Suprapubic skin (tissue), 4 donors: ENCODE measurements at regions not wholly inside any gene's neighbourhood (a gene's known extent, or its start where the extent isn't known, plus 50 kb on each side); places are given as distances from the start of the nearest gene placed in this dataset.

ENCODE experiments used
- POLR2A ChIP-seq, 2 donors: fragments of 450-650 bp; IDR thresholded peaks; one replicate each; pipeline ENCODE4 v1.6.1; 2017; ENCODE audit warnings: antibody characterized with exemption in 2 of 2, mild to moderate bottlenecking in 2 of 2, moderate library complexity in 2 of 2
- POLR2AphosphoS5 ChIP-seq, 3 donors: sonication (generic); formaldehyde crosslinking; IDR thresholded peaks; one replicate each; pipeline ENCODE4 v1.6.1; 2017; ENCODE audit warnings: antibody characterized with exemption in 3 of 3
- TF ChIP-seq, protein P1 (sequence below), 2 donors: fragments of 200-600 bp in 1 of 2; fragments of 450-650 bp in 1 of 2; sonication (generic) in 1 of 2; IDR thresholded peaks; one replicate each; pipeline ENCODE4 v1.5.1; 2016 to 2019; ENCODE audit warnings: antibody characterized with exemption in 2 of 2, mild to moderate bottlenecking in 1 of 2, moderate library complexity in 1 of 2

- no peak for TF ChIP-seq POLR2A (IDR thresholded peaks at IDR 0.05)
- TF ChIP-seq, protein P1, sequence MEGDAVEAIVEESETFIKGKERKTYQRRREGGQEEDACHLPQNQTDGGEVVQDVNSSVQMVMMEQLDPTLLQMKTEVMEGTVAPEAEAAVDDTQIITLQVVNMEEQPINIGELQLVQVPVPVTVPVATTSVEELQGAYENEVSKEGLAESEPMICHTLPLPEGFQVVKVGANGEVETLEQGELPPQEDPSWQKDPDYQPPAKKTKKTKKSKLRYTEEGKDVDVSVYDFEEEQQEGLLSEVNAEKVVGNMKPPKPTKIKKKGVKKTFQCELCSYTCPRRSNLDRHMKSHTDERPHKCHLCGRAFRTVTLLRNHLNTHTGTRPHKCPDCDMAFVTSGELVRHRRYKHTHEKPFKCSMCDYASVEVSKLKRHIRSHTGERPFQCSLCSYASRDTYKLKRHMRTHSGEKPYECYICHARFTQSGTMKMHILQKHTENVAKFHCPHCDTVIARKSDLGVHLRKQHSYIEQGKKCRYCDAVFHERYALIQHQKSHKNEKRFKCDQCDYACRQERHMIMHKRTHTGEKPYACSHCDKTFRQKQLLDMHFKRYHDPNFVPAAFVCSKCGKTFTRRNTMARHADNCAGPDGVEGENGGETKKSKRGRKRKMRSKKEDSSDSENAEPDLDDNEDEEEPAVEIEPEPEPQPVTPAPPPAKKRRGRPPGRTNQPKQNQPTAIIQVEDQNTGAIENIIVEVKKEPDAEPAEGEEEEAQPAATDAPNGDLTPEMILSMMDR (IDR thresholded peaks at IDR 0.05): no peak
- TF ChIP-seq POLR2AphosphoS5 (IDR thresholded peaks at IDR 0.05): no peak
Measured at GRCh38 chr13:74706801-74707200, 572.6 kb upstream of the KLF12 start.
